NCI-H69 (cell line): ENCODE measurements at regions not wholly inside any gene's neighbourhood (a gene's known extent, or its start where the extent isn't known, plus 50 kb on each side); places are given as distances from the start of the nearest gene placed in this dataset.

Experiments
- DNase-seq: peaks from one replicate; lab custom pipeline; 2025; lab: John Stamatoyannopoulos, UW

DNA sequence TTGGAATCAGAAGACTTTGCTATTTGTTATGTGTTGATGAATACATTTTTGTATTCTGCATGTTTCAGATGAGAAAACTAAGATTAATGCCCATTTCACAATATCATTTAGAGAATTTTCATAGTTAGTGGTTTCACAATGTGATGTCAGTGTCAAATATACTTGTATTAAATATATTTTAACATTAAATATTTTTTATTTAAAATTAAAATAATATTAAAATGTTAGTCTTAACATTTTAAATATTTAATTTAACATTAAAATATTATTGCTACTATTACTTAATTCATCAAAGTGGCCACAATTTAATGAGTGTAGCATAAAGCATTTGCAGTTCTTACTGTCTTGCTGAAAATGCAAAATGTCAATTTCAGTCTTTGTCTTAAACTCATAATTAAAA, 478.8 kb downstream of the KCNJ2 start:
- DNase-seq = no peak

- peak; percentile 76 for DNase-seq
These were observed 484.5 kb downstream of the KCNJ2 start for GRCh38 chr17:70653850-70654249.

- DNase-seq = peak; percentile 87
These were observed 485.4 kb downstream of the KCNJ2 start for GRCh38 chr17:70654706-70655105.

DNA sequence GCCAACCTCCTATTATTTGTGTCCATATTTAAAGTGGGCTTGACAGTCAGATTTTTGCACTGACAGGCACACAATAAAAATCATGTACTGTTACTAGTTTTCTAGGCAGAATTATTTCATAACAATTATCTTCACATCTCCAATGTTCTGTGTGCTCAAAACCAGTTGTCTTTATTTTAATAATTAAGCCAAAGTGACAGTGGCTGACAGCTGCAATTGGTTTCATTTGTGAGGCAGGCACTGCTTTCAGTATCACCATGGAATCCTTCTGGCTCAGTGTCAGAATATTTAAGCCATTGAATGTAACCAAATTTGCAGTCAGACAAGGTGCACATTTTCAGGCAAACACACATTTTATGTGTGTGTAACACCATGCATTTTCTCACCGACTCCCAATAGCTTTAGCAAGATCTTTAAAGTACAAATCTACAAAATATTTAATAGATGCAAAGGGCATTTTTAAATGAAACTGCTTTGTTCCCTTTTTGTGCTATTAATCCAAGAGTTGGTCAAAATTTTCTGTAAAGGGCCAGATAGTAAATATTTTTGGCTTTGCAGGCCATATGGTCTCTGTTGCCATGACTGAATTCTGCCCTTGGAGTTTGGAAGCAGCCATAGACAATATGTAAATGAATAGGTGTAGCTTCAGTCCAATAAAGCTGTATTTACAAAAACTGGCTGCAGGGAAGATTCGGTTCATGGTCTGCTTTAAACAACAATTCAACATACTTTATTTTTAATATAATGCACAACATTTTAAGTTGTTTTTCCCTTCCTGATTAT, 486.0 kb downstream of the KCNJ2 start:
- peak; percentile 89 for DNase-seq

DNA sequence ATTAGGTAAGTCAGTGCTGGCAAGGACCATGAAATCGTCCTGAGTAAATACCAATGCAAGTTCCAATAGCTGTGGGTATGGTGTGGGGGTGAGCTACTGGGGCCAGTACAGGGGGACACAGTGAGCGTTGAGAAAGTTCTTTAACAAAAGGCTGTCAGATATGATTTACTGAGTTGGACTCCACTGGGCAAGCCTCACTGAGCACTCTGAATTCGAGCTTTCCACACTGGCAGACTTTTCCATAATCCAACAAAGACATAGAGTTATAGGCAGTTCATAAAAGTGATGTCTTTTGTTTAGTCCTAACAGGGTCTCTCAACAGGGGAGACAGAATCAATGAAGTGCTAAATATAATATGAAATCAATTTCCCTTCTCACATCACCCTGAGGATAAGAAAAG, 489.0 kb downstream of the KCNJ2 start:
- DNase-seq = no peak

- DNase-seq = no peak
These were observed 489.5 kb downstream of the KCNJ2 start for GRCh38 chr17:70658840-70659239.

GRCh38 chr17:70661342-70662222, 492.2 kb downstream of the KCNJ2 start:
- DNase-seq = peak; percentile 94

DNA sequence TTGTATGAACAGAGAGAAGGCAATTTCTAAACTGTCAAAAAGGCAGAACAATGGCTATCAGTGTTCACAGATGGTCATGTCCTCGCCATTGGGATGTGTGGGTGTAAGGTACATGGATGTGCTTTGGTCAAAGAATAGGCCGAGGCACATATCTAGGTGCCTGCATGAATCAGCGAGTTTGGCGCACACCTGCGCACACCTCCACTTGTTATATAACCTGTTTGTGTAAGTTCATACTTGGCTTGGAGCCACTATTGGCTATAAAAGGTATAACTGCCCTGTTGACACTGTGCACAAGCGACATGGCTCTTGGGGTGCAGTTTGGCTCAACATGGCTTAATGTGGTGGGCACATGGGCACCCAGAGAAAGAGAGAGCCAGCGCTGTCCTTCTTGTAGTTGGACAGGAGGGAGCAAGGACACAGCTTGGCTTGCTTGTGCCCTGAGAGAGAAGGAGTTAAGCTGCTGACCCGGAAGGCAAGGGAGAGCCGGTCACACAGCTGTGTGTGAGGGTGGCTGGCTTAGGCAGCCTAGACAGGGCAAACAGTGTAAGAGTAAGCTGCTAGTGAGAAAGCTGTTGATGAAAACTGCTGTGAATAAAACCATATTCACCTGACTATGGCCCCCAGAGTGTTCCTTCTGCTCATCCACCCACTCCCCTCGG, 499.1 kb downstream of the KCNJ2 start:
- DNase-seq = peak; percentile 35

GRCh38 chr17:70668938-70669778, 499.8 kb downstream of the KCNJ2 start:
- no peak for DNase-seq

DNA sequence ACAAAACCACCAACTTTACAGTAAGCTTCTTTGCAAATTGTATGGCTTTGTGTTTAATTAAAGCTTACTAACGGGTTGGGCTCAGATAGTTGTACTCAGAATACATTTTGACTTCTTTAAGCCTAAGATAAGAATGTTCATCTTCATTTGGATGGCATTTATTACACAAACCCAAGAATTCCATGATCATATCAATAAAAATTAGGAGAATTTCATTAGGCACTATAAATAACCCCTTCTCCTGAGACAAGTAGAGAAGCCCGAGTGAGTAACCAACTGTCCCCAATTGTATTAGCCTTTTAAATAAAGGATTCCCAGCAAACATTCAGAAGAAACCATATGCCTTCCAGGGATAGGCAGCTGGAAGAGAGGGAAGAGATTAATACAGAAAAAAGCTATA, 504.7 kb downstream of the KCNJ2 start:
- DNase-seq = no peak

DNA sequence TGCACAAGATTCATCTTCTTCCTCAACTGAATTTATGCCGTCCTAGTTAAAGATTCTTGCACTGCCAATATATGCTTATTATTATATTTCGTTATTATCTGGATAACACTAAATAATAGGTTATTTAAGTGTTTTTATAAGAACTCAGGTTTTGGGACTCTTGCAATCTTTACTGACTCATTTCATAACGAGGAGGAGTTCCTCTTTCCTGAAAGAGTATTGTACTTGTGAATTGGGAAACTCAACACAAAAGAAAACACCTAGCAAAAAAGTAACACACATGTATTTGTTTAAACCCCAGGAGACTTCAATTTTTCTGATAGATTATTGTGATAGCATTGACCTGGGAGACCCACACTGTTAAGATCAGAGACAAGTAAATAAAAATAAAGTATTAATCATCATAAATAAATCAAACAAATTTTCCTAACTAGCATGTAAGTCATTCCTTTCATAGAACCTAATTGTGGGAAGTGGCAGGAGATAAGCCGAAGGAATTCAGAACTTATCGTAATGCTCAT, 505.8 kb downstream of the KCNJ2 start:
- DNase-seq = no peak

GRCh38 chr17:70677783-70678647, 508.7 kb downstream of the KCNJ2 start:
- peak; percentile 84 for DNase-seq

GRCh38 chr17:70678889-70679288, 509.6 kb downstream of the KCNJ2 start:
- no peak for DNase-seq

GRCh38 chr17:70683936-70684335, 514.6 kb downstream of the KCNJ2 start:
- no peak for DNase-seq

DNA sequence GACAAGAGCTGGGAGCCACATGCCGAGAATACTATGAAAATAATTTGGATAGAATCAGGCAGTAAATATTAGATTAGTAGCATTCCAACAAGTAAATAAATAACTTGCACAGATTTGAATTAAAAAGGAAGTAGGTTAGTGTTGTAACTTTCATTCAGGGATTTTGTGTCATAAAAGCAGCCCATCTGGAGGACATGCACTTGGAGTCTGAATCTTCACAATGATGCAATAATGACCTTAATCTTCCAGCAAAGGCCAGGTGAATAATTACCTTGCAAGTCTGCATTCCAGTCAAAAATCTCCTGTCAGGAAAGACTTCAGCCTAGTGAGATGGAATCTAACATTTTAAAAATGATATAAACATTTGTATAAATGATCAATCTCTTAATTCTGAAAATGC, 518.1 kb downstream of the KCNJ2 start:
- peak; percentile 36 for DNase-seq

- no peak for DNase-seq
These were observed 521.8 kb downstream of the KCNJ2 start for GRCh38 chr17:70691150-70691549.

- DNase-seq = no peak
These were observed 530.1 kb downstream of the KCNJ2 start for GRCh38 chr17:70699408-70699807.

DNA sequence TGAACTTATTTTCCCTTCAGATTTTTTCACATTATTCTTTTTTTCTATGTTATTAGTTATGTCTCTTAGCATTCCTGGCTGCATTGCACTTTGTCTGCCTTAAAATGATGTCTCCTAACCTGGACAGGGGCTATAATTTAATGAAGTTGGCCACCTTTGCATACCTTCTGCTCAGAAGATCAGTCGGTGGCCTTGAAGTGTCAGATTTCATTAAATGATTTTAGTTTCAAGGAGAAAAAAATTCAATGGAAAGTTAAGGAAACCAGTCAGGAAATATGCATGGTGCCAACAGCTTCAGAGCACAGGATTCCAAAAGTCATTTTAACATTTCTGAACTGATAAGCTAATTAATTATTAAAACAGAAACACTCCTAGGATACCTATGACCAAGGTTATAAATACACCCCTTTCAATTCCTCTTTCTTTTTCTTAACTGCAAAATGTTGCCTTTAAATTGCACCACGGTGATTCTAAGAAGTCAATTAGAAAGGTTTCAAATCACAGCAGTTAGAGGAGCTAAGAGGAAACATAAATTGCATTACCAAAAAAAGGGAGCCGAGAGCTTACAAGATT, 533.4 kb downstream of the KCNJ2 start:
- peak; percentile 32 for DNase-seq

DNA sequence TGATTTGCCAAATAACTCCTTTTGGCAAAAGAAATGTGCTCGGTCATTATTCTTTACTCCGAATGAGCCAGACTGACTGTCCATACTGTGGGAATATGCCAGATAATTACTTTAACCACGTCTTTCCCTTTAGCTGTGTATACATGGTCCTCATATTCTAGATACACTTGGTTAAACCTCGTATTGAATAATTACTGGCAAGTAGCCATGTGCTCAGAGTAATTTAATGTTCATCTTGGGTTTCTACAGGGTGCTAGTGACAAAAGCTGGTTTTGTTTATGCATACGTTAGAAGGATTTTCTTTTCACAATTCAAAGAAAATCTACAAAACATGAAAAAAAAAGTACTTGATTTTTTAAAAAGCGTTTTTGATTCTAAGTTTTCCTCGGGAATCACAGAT, 540.3 kb downstream of the KCNJ2 start:
- DNase-seq = peak; percentile 31

DNA sequence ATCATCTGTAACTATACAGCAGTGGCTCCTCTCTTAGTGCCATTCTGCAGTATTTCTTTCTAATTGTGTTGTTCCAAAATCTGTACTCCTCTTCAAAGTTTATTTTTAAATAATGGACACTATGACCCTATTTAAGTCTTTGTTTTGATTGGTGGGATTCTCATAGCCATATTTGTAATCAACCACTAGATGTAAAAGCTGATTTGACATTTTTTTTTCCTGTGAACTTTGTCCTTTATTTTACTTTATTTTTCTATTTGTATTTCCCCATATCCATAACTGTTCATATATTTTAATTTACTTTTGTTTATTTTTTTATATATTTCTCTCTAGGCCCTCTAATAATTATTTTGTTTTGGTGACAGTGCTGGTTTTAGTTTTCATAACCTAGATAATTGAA, 544.4 kb downstream of the KCNJ2 start:
- DNase-seq = no peak
